Putamen (tissue), 1 donor: ENCODE measurements at regions not wholly inside any gene's neighbourhood (a gene's known extent, or its start where the extent isn't known, plus 50 kb on each side); places are given as distances from the start of the nearest gene placed in this dataset.

Experiments used
- DNase-seq: peaks from one replicate; pipeline ENCODE4 v3.0.0-alpha.2; 2016; ENCODE audit warnings: low spot score

- DNase-seq: no peak
These were observed 1005.7 kb upstream of the PIK3C3 start for GRCh38 chr18:40949114-40949950.

- no peak for DNase-seq
These were observed 1010.5 kb upstream of the PIK3C3 start for GRCh38 chr18:40944576-40944975.

- no peak for DNase-seq
These were observed 1015.1 kb upstream of the PIK3C3 start for GRCh38 chr18:40939656-40940515.

- DNase-seq: no peak
These were observed 1016.4 kb upstream of the PIK3C3 start for GRCh38 chr18:40938615-40939014.

GRCh38 chr18:40937386-40937785 lies 1017.6 kb upstream of the PIK3C3 start:
- no peak for DNase-seq

- no peak for DNase-seq
These were observed 1019.6 kb upstream of the PIK3C3 start for GRCh38 chr18:40935423-40935822.

- DNase-seq: no peak
These were observed 1022.2 kb upstream of the PIK3C3 start for GRCh38 chr18:40932862-40933261.

GRCh38 chr18:40930211-40930882 lies 1024.7 kb upstream of the PIK3C3 start:
- no peak for DNase-seq

GRCh38 chr18:40929399-40929798 lies 1025.6 kb upstream of the PIK3C3 start:
- no peak for DNase-seq

- no peak for DNase-seq
These were observed 1028.4 kb upstream of the PIK3C3 start for GRCh38 chr18:40926679-40927078.

- no peak for DNase-seq
These were observed 1029.9 kb upstream of the PIK3C3 start for GRCh38 chr18:40925071-40925541.

- no peak for DNase-seq
These were observed 1033.0 kb upstream of the PIK3C3 start for GRCh38 chr18:40921845-40922629.

- DNase-seq: no peak
These were observed 1038.0 kb upstream of the PIK3C3 start for GRCh38 chr18:40917056-40917455.

- no peak for DNase-seq
These were observed 1039.3 kb upstream of the PIK3C3 start for GRCh38 chr18:40915724-40916123.

- no peak for DNase-seq
These were observed 1043.3 kb upstream of the PIK3C3 start for GRCh38 chr18:40911582-40912254.

- DNase-seq: no peak
These were observed 1044.0 kb upstream of the PIK3C3 start for GRCh38 chr18:40911041-40911440.

GRCh38 chr18:40907842-40908241 lies 1047.2 kb upstream of the PIK3C3 start:
- DNase-seq: no peak

- DNase-seq: no peak
These were observed 1050.7 kb upstream of the PIK3C3 start for GRCh38 chr18:40904295-40904694.

GRCh38 chr18:40902436-40902835 lies 1052.6 kb upstream of the PIK3C3 start:
- DNase-seq: no peak

- DNase-seq: no peak
These were observed 1057.2 kb upstream of the PIK3C3 start for GRCh38 chr18:40897884-40898283.

- DNase-seq: no peak
These were observed 1071.8 kb upstream of the PIK3C3 start for GRCh38 chr18:40883271-40883670.
